ENCODE measurements at regions not wholly inside any gene's neighbourhood (a gene's known extent, or its start where the extent isn't known, plus 50 kb on each side); places are given as distances from the start of the nearest gene placed in this dataset.

- no peak for DNase-seq
Measured at GRCh38 chr1:80075351-80075750, 1068.8 kb upstream of the ADGRL4 start.

- no peak for DNase-seq
Measured at GRCh38 chr1:80072563-80072962, 1066.0 kb upstream of the ADGRL4 start.

- DNase-seq = no peak
Measured at GRCh38 chr1:80066060-80066459, 1059.5 kb upstream of the ADGRL4 start.

- no peak for DNase-seq
Measured at GRCh38 chr1:80064524-80064923, 1058.0 kb upstream of the ADGRL4 start.

- no peak for DNase-seq
Measured at GRCh38 chr1:80059940-80060339, 1053.4 kb upstream of the ADGRL4 start.

GRCh38 chr1:80056179-80056578 is 1049.6 kb upstream of the ADGRL4 start:
- DNase-seq = no peak

GRCh38 chr1:80054129-80054528 is 1047.6 kb upstream of the ADGRL4 start:
- peak; percentile 99 for DNase-seq

- no peak for DNase-seq
Measured at GRCh38 chr1:80053613-80054012, 1047.1 kb upstream of the ADGRL4 start.

GRCh38 chr1:80050523-80050922 is 1044.0 kb upstream of the ADGRL4 start:
- DNase-seq = no peak

- DNase-seq = no peak
Measured at GRCh38 chr1:80050085-80050484, 1043.6 kb upstream of the ADGRL4 start.

GRCh38 chr1:80048716-80049115 is 1042.2 kb upstream of the ADGRL4 start:
- DNase-seq = no peak

GRCh38 chr1:80047791-80048190 is 1041.3 kb upstream of the ADGRL4 start:
- DNase-seq = no peak

- no peak for DNase-seq
Measured at GRCh38 chr1:80044662-80045061, 1038.1 kb upstream of the ADGRL4 start.

- no peak for DNase-seq
Measured at GRCh38 chr1:80036690-80037432, 1030.3 kb upstream of the ADGRL4 start.

- DNase-seq = no peak
Measured at GRCh38 chr1:80023358-80023757, 1016.8 kb upstream of the ADGRL4 start.

GRCh38 chr1:80021891-80022290 is 1015.4 kb upstream of the ADGRL4 start:
- no peak for DNase-seq

- DNase-seq = no peak
Measured at GRCh38 chr1:80018348-80018747, 1011.8 kb upstream of the ADGRL4 start.

- DNase-seq = no peak
Measured at GRCh38 chr1:80008934-80009333, 1002.4 kb upstream of the ADGRL4 start.

- no peak for DNase-seq
Measured at GRCh38 chr1:80003250-80003649, 996.7 kb upstream of the ADGRL4 start.

- no peak for DNase-seq
Measured at GRCh38 chr1:79988401-79988800, 981.9 kb upstream of the ADGRL4 start.

- DNase-seq = no peak
Measured at GRCh38 chr1:79982211-79982610, 975.7 kb upstream of the ADGRL4 start.

- no peak for DNase-seq
Measured at GRCh38 chr1:79981481-79981880, 975.0 kb upstream of the ADGRL4 start.

GRCh38 chr1:79979346-79979745 is 972.8 kb upstream of the ADGRL4 start:
- no peak for DNase-seq

- no peak for DNase-seq
Measured at GRCh38 chr1:79976287-79976686, 969.8 kb upstream of the ADGRL4 start.

- DNase-seq = no peak
Measured at GRCh38 chr1:79974659-79975058, 968.1 kb upstream of the ADGRL4 start.

Data from NCI-H510A (cell line).